ENCODE measurements at regions not wholly inside any gene's neighbourhood (a gene's known extent, or its start where the extent isn't known, plus 50 kb on each side); places are given as distances from the start of the nearest gene placed in this dataset.
A peak's percentile ranks its signal among the peaks of the same experiment; 100 is the strongest.

- no peak overlapping the region for H3K4me3 Mint-ChIP-seq (ENCODE audit: unreplicated experiment)
- H3K27ac Mint-ChIP-seq (ENCODE audit: unreplicated experiment), result peak overlapping the region; percentile 55
- no peak for DNase-seq (ENCODE audit: low spot score)
- H3K4me1 Mint-ChIP-seq (ENCODE audit: low read depth), result peaks cover 7% of the 10 kb centered on the region
- no peaks in the 10 kb centered on the region for H3K9me3 Mint-ChIP-seq (ENCODE audit: low read depth)
- H3K27me3 Mint-ChIP-seq (ENCODE audit: low read depth), result peaks cover 3% of the 10 kb centered on the region
- peaks cover 3% of the 10 kb centered on the region for H3K36me3 Mint-ChIP-seq (ENCODE audit: low read depth)
- no peak for TF ChIP-seq CTCF (IDR thresholded peaks at IDR 0.05)
Measured at GRCh38 chr4:55018978-55019377, 106.4 kb downstream of the KDR start.

GRCh38 chr4:55018521-55018920 lies 106.9 kb downstream of the KDR start:
- H3K4me3 Mint-ChIP-seq (ENCODE audit: unreplicated experiment), result no peak overlapping the region
- peaks cover 7% of the 10 kb centered on the region for H3K4me1 Mint-ChIP-seq (ENCODE audit: low read depth)
- peak overlapping the region; percentile 55 for H3K27ac Mint-ChIP-seq (ENCODE audit: unreplicated experiment)
- no peaks in the 10 kb centered on the region for H3K9me3 Mint-ChIP-seq (ENCODE audit: low read depth)
- H3K36me3 Mint-ChIP-seq (ENCODE audit: low read depth), result peaks cover 3% of the 10 kb centered on the region
- no peak for DNase-seq (ENCODE audit: low spot score)
- H3K27me3 Mint-ChIP-seq (ENCODE audit: low read depth), result peaks cover 3% of the 10 kb centered on the region
- TF ChIP-seq CTCF (IDR thresholded peaks at IDR 0.05), result no peak

GRCh38 chr4:55017406-55017805 lies 108.0 kb downstream of the KDR start:
- no peak overlapping the region for H3K27ac Mint-ChIP-seq (ENCODE audit: unreplicated experiment)
- H3K4me3 Mint-ChIP-seq (ENCODE audit: unreplicated experiment), result no peak overlapping the region
- no peak for DNase-seq (ENCODE audit: low spot score)
- H3K27me3 Mint-ChIP-seq (ENCODE audit: low read depth), result peaks cover 3% of the 10 kb centered on the region
- H3K9me3 Mint-ChIP-seq (ENCODE audit: low read depth), result no peaks in the 10 kb centered on the region
- peaks cover 3% of the 10 kb centered on the region for H3K36me3 Mint-ChIP-seq (ENCODE audit: low read depth)
- no peak for TF ChIP-seq CTCF (IDR thresholded peaks at IDR 0.05)
- H3K4me1 Mint-ChIP-seq (ENCODE audit: low read depth), result peaks cover 13% of the 10 kb centered on the region

- no peak for TF ChIP-seq CTCF (IDR thresholded peaks at IDR 0.05)
- H3K27ac Mint-ChIP-seq (ENCODE audit: unreplicated experiment), result no peak overlapping the region
- no peak for DNase-seq (ENCODE audit: low spot score)
- no peak overlapping the region for H3K4me3 Mint-ChIP-seq (ENCODE audit: unreplicated experiment)
- peaks cover 15% of the 10 kb centered on the region for H3K4me1 Mint-ChIP-seq (ENCODE audit: low read depth)
- H3K27me3 Mint-ChIP-seq (ENCODE audit: low read depth), result peaks cover 5% of the 10 kb centered on the region
- H3K36me3 Mint-ChIP-seq (ENCODE audit: low read depth), result peaks cover 1% of the 10 kb centered on the region
- H3K9me3 Mint-ChIP-seq (ENCODE audit: low read depth), result no peaks in the 10 kb centered on the region
Measured at GRCh38 chr4:55016131-55016530, 109.3 kb downstream of the KDR start.

DNA sequence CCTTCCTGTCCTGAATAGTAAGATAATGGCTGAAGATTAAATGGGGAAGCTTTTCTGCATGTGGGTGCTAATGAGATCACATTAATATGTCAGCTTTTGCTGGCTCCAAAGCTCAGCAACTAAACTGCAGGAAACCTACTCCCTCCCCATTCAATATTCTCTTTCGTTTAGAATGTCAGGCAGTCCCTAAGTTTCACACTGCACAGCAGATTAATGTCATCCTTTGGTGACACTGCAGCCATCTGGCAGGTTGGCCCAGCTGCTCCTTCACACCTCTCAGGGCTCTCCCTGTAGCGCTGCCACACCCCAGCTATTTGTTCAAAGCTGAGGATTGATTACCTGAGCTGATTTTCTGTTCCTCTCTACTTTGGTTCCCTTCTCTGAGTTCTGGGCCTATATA lies 110.5 kb downstream of the KDR start:
- H3K27ac Mint-ChIP-seq (ENCODE audit: unreplicated experiment), result no peak overlapping the region
- no peak for DNase-seq (ENCODE audit: low spot score)
- no peaks in the 10 kb centered on the region for H3K9me3 Mint-ChIP-seq (ENCODE audit: low read depth)
- H3K27me3 Mint-ChIP-seq (ENCODE audit: low read depth), result peaks cover 5% of the 10 kb centered on the region
- H3K4me3 Mint-ChIP-seq (ENCODE audit: unreplicated experiment), result no peak overlapping the region
- H3K36me3 Mint-ChIP-seq (ENCODE audit: low read depth), result peaks cover 1% of the 10 kb centered on the region
- no peak for TF ChIP-seq CTCF (IDR thresholded peaks at IDR 0.05)
- peaks cover 15% of the 10 kb centered on the region for H3K4me1 Mint-ChIP-seq (ENCODE audit: low read depth)

All from chondrocyte (in vitro differentiated cells).